Loucy (cell line): ENCODE measurements at regions not wholly inside any gene's neighbourhood (a gene's known extent, or its start where the extent isn't known, plus 50 kb on each side); places are given as distances from the start of the nearest gene placed in this dataset.

Experiments
- H2AFZ ChIP-seq: fragments of 200-600 bp; sonication (generic); 2 replicates; pipeline ENCODE4 v1.6.0; 2016; ENCODE audit warnings: antibody characterized with exemption, mild to moderate bottlenecking, low read length, moderate library complexity
- H3F3A ChIP-seq: fragments of 200-600 bp; 2 replicates; pipeline ENCODE4 v1.6.0; 2016; ENCODE audit warnings: antibody characterized with exemption, low read depth, mild to moderate bottlenecking
- H3K27me3 ChIP-seq: fragments of 200-600 bp; sonication (generic); 2 replicates; pipeline ENCODE4 v1.6.1; 2014; ENCODE audit warnings: low read length, mild to moderate bottlenecking; ENCODE audit not compliant: insufficient read depth, poor library complexity, severe bottlenecking
- H3K36me3 ChIP-seq: fragments of 200-600 bp; sonication (generic); 2 replicates; pipeline ENCODE4 v1.6.1; 2016; ENCODE audit warnings: low read length; ENCODE audit not compliant: insufficient read depth
- H3K4me1 ChIP-seq: fragments of 200-600 bp; sonication (generic); 2 replicates; pipeline ENCODE4 v1.5.1; 2014; ENCODE audit warnings: low read length, mild to moderate bottlenecking; ENCODE audit not compliant: insufficient read depth, poor library complexity, severe bottlenecking
- H3K4me2 ChIP-seq: fragments of 200-600 bp; sonication (generic); 2 replicates; pipeline ENCODE4 v1.6.0; 2014; ENCODE audit warnings: antibody characterized with exemption, low read length, low read depth, mild to moderate bottlenecking; ENCODE audit not compliant: poor library complexity, severe bottlenecking
- H3K4me3 ChIP-seq: fragments of 200-600 bp; sonication (generic); 2 replicates; pipeline ENCODE4 v1.5.1; 2014; ENCODE audit warnings: low read length, mild to moderate bottlenecking, mixed read lengths; ENCODE audit not compliant: poor library complexity, severe bottlenecking
- H3K79me2 ChIP-seq: fragments of 200-600 bp; sonication (generic); 2 replicates; pipeline ENCODE4 v1.6.1; 2014; ENCODE audit warnings: low read length; ENCODE audit not compliant: insufficient read depth
- H3K9ac ChIP-seq: fragments of 200-600 bp; sonication (generic); 2 replicates; pipeline ENCODE4 v1.6.0; 2014; ENCODE audit warnings: mild to moderate bottlenecking, low read depth, low read length, moderate library complexity; ENCODE audit not compliant: poor library complexity, severe bottlenecking
- H3K9me2 ChIP-seq: fragments of 200-600 bp; sonication (generic); replicated peaks from 2 replicates; pipeline ENCODE4 v1.6.1; 2016; ENCODE audit warnings: low read depth, low read length, mixed read lengths
- H3K9me3 ChIP-seq: fragments of 200-600 bp; sonication (generic); 2 replicates; pipeline ENCODE4 v1.6.1; 2014; ENCODE audit warnings: mild to moderate bottlenecking, antibody characterized with exemption, low read length, low read depth; ENCODE audit not compliant: insufficient read depth
- H4K20me1 ChIP-seq: fragments of 200-600 bp; sonication (generic); 2 replicates; pipeline ENCODE4 v1.6.0; 2014; ENCODE audit warnings: antibody characterized with exemption, low read length, mild to moderate bottlenecking; ENCODE audit not compliant: insufficient read depth, poor library complexity, severe bottlenecking
- CTCF ChIP-seq: fragments of 200-600 bp; sonication (generic); conservative IDR thresholded peaks from 2 replicates; pipeline ENCODE4 v1.5.1; 2014; ENCODE audit warnings: mild to moderate bottlenecking, antibody characterized with exemption, low read length
- EZH2phosphoT487 ChIP-seq: fragments of 200-600 bp; IDR thresholded peaks from 2 replicates; pipeline ENCODE4 v1.6.1; 2018; ENCODE audit warnings: antibody characterized with exemption, mild to moderate bottlenecking, moderate library complexity, borderline replicate concordance

GRCh38 chr14:28023853-28024252 lies 742.7 kb upstream of the FOXG1 start:
- H3K4me3 ChIP-seq = no peak overlapping the region
- TF ChIP-seq CTCF = no peak
- TF ChIP-seq EZH2phosphoT487 = no peak
- H3K4me2 ChIP-seq = no peak overlapping the region
- no peak overlapping the region for H3K9ac ChIP-seq
- H3F3A ChIP-seq = no peaks in the 10 kb centered on the region
- no peaks in the 10 kb centered on the region for H4K20me1 ChIP-seq
- no peaks in the 10 kb centered on the region for H3K9me2 ChIP-seq
- H2AFZ ChIP-seq = no peak overlapping the region
- H3K4me1 ChIP-seq = no peaks in the 10 kb centered on the region
- no peaks in the 10 kb centered on the region for H3K9me3 ChIP-seq
- H3K36me3 ChIP-seq = no peaks in the 10 kb centered on the region
- no peaks in the 10 kb centered on the region for H3K79me2 ChIP-seq
- H3K27me3 ChIP-seq = no peaks in the 10 kb centered on the region

DNA sequence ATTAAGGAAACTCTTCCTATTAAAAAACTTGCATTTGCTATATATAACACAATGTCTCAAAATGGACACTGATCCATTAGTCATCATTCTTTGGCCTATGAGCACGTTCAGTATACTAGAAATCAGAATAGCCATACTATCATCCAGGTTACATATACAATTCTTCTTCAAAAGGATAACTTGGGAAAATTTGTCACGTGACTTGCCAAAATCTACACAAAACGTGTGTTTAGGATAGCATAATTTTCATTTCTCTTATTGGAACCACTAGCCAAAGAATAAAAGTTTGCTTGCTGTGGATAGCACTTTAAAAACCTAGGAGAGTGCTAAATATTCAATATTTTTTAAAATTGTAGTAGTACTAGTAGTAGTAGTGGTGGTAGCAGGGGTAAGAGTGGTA lies 714.3 kb upstream of the FOXG1 start:
- H3F3A ChIP-seq = no peaks in the 10 kb centered on the region
- H3K79me2 ChIP-seq = no peaks in the 10 kb centered on the region
- H3K9me3 ChIP-seq = 0 out of 2 replicates have a peak, but pooled peaks cover 4% of the 10 kb centered on the region
- H3K9ac ChIP-seq = no peak overlapping the region
- H3K36me3 ChIP-seq = no peaks in the 10 kb centered on the region
- H4K20me1 ChIP-seq = no peaks in the 10 kb centered on the region
- H2AFZ ChIP-seq = no peak overlapping the region
- no peaks in the 10 kb centered on the region for H3K27me3 ChIP-seq
- H3K4me1 ChIP-seq = no peaks in the 10 kb centered on the region
- H3K9me2 ChIP-seq = no peaks in the 10 kb centered on the region
- TF ChIP-seq EZH2phosphoT487 = no peak
- no peak overlapping the region for H3K4me2 ChIP-seq
- no peak overlapping the region for H3K4me3 ChIP-seq

- Histone ChIP-seq H3K79me2 (no peaks in the 10 kb centered on the region), H3K27me3 (no peaks in the 10 kb centered on the region), H3K4me2 (no peak overlapping the region), H3K4me3 (no peak overlapping the region), H3K9me3 (0 out of 2 replicates have a peak, but pooled peaks cover 4% of the 10 kb centered on the region), H3K9me2 (no peaks in the 10 kb centered on the region), H3F3A (no peaks in the 10 kb centered on the region), H2AFZ (no peak overlapping the region), H3K9ac (no peak overlapping the region), H4K20me1 (no peaks in the 10 kb centered on the region), H3K36me3 (no peaks in the 10 kb centered on the region), H3K4me1 (no peaks in the 10 kb centered on the region)
- TF ChIP-seq CTCF = no peak
- TF ChIP-seq EZH2phosphoT487 = no peak
Observed at GRCh38 chr14:28055008-28055407, 711.6 kb upstream of the FOXG1 start.
